ENCODE measurements at regions not wholly inside any gene's neighbourhood (a gene's known extent, or its start where the extent isn't known, plus 50 kb on each side); places are given as distances from the start of the nearest gene placed in this dataset.

- Histone ChIP-seq H3K4me3 (ENCODE audit: control extremely low read depth in 1 of 5, extremely low read depth in 1 of 5, insufficient read depth in 1 of 5, low read depth in 2 of 5, low read length in 4 of 5) (no peak overlapping the region), H3K4me1 (ENCODE audit: control insufficient read depth in 2 of 2, insufficient read depth in 2 of 2, low read length in 2 of 2) (no peaks in the 10 kb centered on the region), H3K27ac (ENCODE audit: low read length in 2 of 2) (no peak overlapping the region), H3K4me2 (replicated peaks; ENCODE audit: low read depth, low read length, poor library complexity, severe bottlenecking) (no peak overlapping the region), H4K20me1 (ENCODE audit: control insufficient read depth, insufficient read depth, low read length, poor library complexity, severe bottlenecking) (no peaks in the 10 kb centered on the region), H3K9ac (ENCODE audit: low read length) (no peak overlapping the region), H3K27me3 (replicated peaks in 1 of 4; ENCODE audit: control extremely low read depth in 1 of 4, control insufficient read depth in 3 of 4, insufficient read depth in 4 of 4, low read length in 3 of 4) (peaks cover 0 to 13% (median 1%) of the 10 kb centered on the region in 4 experiments), H3K9me3 (ENCODE audit: control extremely low read depth in 1 of 3, control insufficient read depth in 2 of 3, insufficient read depth in 1 of 3, low read length in 2 of 3) (peaks cover 0 to 6% (median 0%) of the 10 kb centered on the region in 3 donors), H3K79me2 (ENCODE audit: control insufficient read depth, insufficient read depth, low read length) (no peaks in the 10 kb centered on the region), H3K36me3 (replicated peaks in 1 of 2; ENCODE audit: control extremely low read depth in 1 of 2, control insufficient read depth in 1 of 2, extremely low read depth in 1 of 2, insufficient read depth in 2 of 2, low read length in 1 of 2) (no peaks in the 10 kb centered on the region), H2AFZ (ENCODE audit: insufficient read depth, low read depth, low read length, poor library complexity, severe bottlenecking) (no peak overlapping the region)
- ATAC-seq (ENCODE audit: low read depth) = no peak
- no peaks in the 10 kb centered on the region for H3K4me1 Mint-ChIP-seq
- intact Hi-C loops (cut with micrococcal nuclease) = no loop called here
- H3K4me3 Mint-ChIP-seq = no peak overlapping the region
- H3K9me3 Mint-ChIP-seq (ENCODE audit: insufficient read depth) = no peaks in the 10 kb centered on the region
- POLR2A ChIA-PET = no interaction called here
- no peak for DNase-seq
- TF ChIP-seq EZH2 (IDR thresholded peaks at IDR 0.05; ENCODE audit: borderline replicate concordance, insufficient read depth, low read depth, low read length, poor library complexity, severe bottlenecking) (no peak), CTCF (IDR thresholded peaks at IDR 0.05) (no peak)
- CTCF ChIA-PET = no interaction called here
- WGBS (ENCODE audit: insufficient coverage) = 98% methylated on average over 4 of the region's 6 CpGs
- no peak overlapping the region for H3K27ac Mint-ChIP-seq
- peaks cover 20% of the 10 kb centered on the region for H3K27me3 Mint-ChIP-seq
Measured at GRCh38 chr20:51199920-51200319, 177.0 kb upstream of the KCNG1 start.

- Histone ChIP-seq H2AFZ (ENCODE audit: insufficient read depth, low read depth, low read length, poor library complexity, severe bottlenecking) (no peak overlapping the region), H4K20me1 (ENCODE audit: control insufficient read depth, insufficient read depth, low read length, poor library complexity, severe bottlenecking) (no peaks in the 10 kb centered on the region), H3K4me2 (replicated peaks; ENCODE audit: low read depth, low read length, poor library complexity, severe bottlenecking) (no peak overlapping the region), H3K4me1 (ENCODE audit: control insufficient read depth in 2 of 2, insufficient read depth in 2 of 2, low read length in 2 of 2) (no peaks in the 10 kb centered on the region), H3K79me2 (ENCODE audit: control insufficient read depth, insufficient read depth, low read length) (no peaks in the 10 kb centered on the region), H3K9ac (ENCODE audit: low read length) (no peak overlapping the region), H3K9me3 (ENCODE audit: control extremely low read depth in 1 of 3, control insufficient read depth in 2 of 3, insufficient read depth in 1 of 3, low read length in 2 of 3) (peaks cover 0 to 6% (median 0%) of the 10 kb centered on the region in 3 donors), H3K4me3 (ENCODE audit: control extremely low read depth in 1 of 5, extremely low read depth in 1 of 5, insufficient read depth in 1 of 5, low read depth in 2 of 5, low read length in 4 of 5) (no peak overlapping the region), H3K27ac (ENCODE audit: low read length in 2 of 2) (no peak overlapping the region), H3K27me3 (replicated peaks in 1 of 4; ENCODE audit: control extremely low read depth in 1 of 4, control insufficient read depth in 3 of 4, insufficient read depth in 4 of 4, low read length in 3 of 4) (peaks cover 0 to 13% (median 1%) of the 10 kb centered on the region in 4 experiments), H3K36me3 (replicated peaks in 1 of 2; ENCODE audit: control extremely low read depth in 1 of 2, control insufficient read depth in 1 of 2, extremely low read depth in 1 of 2, insufficient read depth in 2 of 2, low read length in 1 of 2) (no peaks in the 10 kb centered on the region)
- Mint-ChIP-seq H3K4me1 (no peaks in the 10 kb centered on the region), H3K27ac (no peak overlapping the region), H3K9me3 (ENCODE audit: insufficient read depth) (no peaks in the 10 kb centered on the region), H3K27me3 (peaks cover 20% of the 10 kb centered on the region), H3K4me3 (no peak overlapping the region)
- no peak for DNase-seq
- CTCF ChIA-PET = no interaction called here
- WGBS (ENCODE audit: insufficient coverage) = 100% methylated on average over 3 of the region's 6 CpGs
- POLR2A ChIA-PET = no interaction called here
- TF ChIP-seq CTCF (IDR thresholded peaks at IDR 0.05) = no peak
- no peak for TF ChIP-seq EZH2 (IDR thresholded peaks at IDR 0.05; ENCODE audit: borderline replicate concordance, insufficient read depth, low read depth, low read length, poor library complexity, severe bottlenecking)
- ATAC-seq (ENCODE audit: low read depth) = no peak
- intact Hi-C loops (cut with micrococcal nuclease) = no loop called here
Measured at GRCh38 chr20:51198876-51199523, 176.1 kb upstream of the KCNG1 start.
